Mucosa of descending colon (tissue), 3 donors: ENCODE measurements at regions not wholly inside any gene's neighbourhood (a gene's known extent, or its start where the extent isn't known, plus 50 kb on each side); places are given as distances from the start of the nearest gene placed in this dataset.

Experiments
- ATAC-seq: fragments of 200-7000 bp; cut with Tn5 transposase; one replicate; pipeline ENCODE4 v1.9.1; 2020; ENCODE audit warnings: mild to moderate bottlenecking, moderate library complexity
- DNase-seq, 3 donors: peaks; one replicate each; pipeline ENCODE4 v3.0.0-alpha.2; 2020
- H3K36me3 ChIP-seq: fragments of 200-600 bp; one replicate; pipeline ENCODE4 v1.8.0; 2021; ENCODE audit warnings: low read depth, mild to moderate bottlenecking
- H3K4me1 ChIP-seq: fragments of 200-600 bp; one replicate; pipeline ENCODE4 v1.8.0; 2021; ENCODE audit warnings: low read depth, mild to moderate bottlenecking
- H3K4me3 ChIP-seq: fragments of 200-600 bp; one replicate; pipeline ENCODE4 v1.8.0; 2021; ENCODE audit warnings: mild to moderate bottlenecking
- H3K9me3 ChIP-seq: fragments of 200-600 bp; one replicate; pipeline ENCODE4 v1.8.0; 2021; ENCODE audit warnings: mild to moderate bottlenecking
- intact Hi-C, 2 donors: fragments of 100-400 bp; cut with DNase I in 1 of 2; cut with micrococcal nuclease in 1 of 2; formaldehyde crosslinking; loops; one replicate each; pipeline versions ENCODE4 v1.11.0 to v1.11.1; 2022; cut with DNase I, micrococcal nuclease
- TF ChIP-seq, protein P1 (sequence below): fragments of 200-600 bp; IDR thresholded peaks from one replicate; pipeline ENCODE4 v1.8.0; 2022; ENCODE audit warnings: antibody characterized with exemption, mild to moderate bottlenecking
- donor health status: DM: no; HTN: no; CAD: no; lungs with moderate emphysema.
- donor health status: DM: no; HTN: no; CAD: no.
- donor health status: DM: no; HTN: yes; CAD: no.

DNA sequence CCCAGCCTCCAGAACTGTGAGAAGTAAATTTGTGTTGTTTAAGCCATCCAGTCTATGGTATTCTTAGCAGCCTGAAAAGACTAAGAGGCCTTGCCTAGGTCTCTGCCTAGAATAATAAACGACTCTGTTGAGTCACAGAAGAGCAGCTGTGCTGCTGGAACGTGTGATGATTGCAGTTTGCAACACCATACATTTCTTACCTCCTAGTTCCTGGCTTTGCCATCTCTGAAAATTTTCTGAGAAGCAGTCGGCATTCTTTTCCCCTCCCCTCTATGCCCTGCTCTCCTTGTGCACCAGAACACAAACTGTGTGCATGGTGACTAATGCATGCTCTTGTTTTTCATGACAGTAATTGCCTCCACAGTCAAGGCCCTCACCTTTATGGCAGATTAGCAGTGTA, 301.3 kb downstream of the IL20RB start:
- TF ChIP-seq, protein P1, sequence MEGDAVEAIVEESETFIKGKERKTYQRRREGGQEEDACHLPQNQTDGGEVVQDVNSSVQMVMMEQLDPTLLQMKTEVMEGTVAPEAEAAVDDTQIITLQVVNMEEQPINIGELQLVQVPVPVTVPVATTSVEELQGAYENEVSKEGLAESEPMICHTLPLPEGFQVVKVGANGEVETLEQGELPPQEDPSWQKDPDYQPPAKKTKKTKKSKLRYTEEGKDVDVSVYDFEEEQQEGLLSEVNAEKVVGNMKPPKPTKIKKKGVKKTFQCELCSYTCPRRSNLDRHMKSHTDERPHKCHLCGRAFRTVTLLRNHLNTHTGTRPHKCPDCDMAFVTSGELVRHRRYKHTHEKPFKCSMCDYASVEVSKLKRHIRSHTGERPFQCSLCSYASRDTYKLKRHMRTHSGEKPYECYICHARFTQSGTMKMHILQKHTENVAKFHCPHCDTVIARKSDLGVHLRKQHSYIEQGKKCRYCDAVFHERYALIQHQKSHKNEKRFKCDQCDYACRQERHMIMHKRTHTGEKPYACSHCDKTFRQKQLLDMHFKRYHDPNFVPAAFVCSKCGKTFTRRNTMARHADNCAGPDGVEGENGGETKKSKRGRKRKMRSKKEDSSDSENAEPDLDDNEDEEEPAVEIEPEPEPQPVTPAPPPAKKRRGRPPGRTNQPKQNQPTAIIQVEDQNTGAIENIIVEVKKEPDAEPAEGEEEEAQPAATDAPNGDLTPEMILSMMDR = no peak
- DNase-seq = no peak
- intact Hi-C loops = no loop called here
- no peaks in the 10 kb centered on the region for H3K4me1 ChIP-seq
- H3K36me3 ChIP-seq = no peaks in the 10 kb centered on the region
- H3K9me3 ChIP-seq = no peaks in the 10 kb centered on the region
- H3K4me3 ChIP-seq = no peak overlapping the region
- no peak for ATAC-seq

DNA sequence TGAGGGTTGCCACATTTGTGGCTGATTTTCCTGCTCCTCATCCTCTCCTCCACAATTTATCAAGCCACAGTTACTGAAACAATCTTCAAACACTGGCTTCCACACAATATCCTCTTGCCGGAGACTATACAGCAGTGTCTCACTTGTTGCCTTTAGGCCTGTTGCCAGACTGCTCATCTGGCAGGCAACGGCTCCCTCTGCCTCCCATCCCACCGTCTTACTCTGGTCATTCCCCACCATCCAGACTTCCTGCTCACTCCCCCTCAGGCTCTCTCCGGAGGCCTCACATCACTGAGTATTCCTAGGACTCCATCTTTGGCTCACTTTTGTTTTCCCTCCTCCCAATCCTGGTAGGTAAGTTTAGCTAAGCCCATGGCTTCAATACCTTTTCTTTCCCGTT, 301.9 kb downstream of the IL20RB start:
- H3K36me3 ChIP-seq = no peaks in the 10 kb centered on the region
- H3K9me3 ChIP-seq = no peaks in the 10 kb centered on the region
- intact Hi-C loops = no loop called here
- TF ChIP-seq, protein P1 = no peak
- DNase-seq = no peak
- H3K4me1 ChIP-seq = no peaks in the 10 kb centered on the region
- ATAC-seq = no peak
- H3K4me3 ChIP-seq = no peak overlapping the region

DNA sequence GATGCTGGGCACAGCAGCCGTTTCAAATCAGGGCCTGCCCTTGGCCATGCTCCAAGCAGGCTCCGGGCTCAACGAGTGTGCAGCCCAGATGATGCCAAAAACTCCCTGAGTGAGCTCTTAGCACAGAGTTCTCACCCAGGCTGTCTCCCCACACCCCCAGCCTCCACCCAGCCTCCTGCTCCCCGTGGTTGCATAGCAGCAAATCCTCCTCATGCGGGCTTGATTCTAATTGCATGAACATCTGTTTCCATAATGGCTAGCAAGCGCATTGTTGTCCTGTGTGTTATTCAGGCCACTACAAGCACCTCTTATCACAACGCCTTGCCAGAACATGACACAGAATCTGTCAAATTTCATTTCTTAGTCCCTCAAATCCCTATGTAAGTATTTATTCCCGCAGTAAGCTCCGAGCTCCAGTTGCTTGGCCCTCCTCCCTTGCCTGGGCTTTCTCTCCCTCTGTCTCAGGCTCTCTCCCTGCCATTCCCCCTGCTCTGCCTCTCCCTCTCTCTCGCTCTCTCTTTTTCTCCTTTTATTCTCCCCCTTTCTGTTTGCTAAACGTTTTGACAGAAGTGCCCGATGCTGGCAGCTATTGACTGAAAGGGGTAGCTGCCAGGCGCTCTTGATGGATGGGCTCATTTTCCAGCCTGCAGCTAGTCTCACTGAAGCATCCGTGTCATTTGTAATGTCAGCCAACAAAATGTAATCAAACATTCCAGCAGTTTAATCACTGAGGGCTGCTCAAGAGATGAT, 306.5 kb downstream of the IL20RB start:
- Histone ChIP-seq H3K36me3 (no peaks in the 10 kb centered on the region), H3K9me3 (no peaks in the 10 kb centered on the region), H3K4me3 (no peak overlapping the region), H3K4me1 (no peaks in the 10 kb centered on the region)
- TF ChIP-seq, protein P1 = no peak
- peak; percentile 7 to 47 (median 24) for DNase-seq
- peak; percentile 17 for ATAC-seq
- intact Hi-C loops = no loop called here

DNA sequence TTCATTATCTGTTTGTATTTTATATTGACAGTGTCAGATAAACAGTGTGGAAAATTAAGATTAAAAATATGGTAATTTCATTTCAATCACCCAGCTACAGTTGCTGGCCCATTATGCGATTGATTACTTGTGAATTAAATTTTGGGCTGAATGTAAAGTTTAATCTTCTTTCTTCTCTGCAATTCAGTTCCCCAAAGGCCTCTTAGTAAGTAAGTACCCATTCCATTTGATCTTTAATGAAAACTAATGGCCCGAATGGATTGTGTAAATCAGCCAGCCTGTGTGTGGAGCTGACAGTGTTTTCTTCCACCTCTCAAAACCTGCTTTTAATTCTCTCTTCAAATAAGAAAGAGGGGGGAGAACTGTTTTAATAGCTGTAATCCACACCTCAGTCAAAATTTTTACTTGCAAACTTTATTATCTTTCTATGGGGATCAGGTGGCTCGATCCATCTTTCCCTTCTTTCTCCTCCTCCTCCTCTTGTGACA, 307.1 kb downstream of the IL20RB start:
- no peak for DNase-seq
- TF ChIP-seq, protein P1 = no peak
- intact Hi-C loops = no loop called here

GRCh38 chr3:137282871-137283270, 325.1 kb downstream of the IL20RB start:
- no peaks in the 10 kb centered on the region for H3K9me3 ChIP-seq

More for the DNA sequence above, 307.1 kb downstream of the IL20RB start:
- Histone ChIP-seq H3K4me3 (no peak overlapping the region), H3K36me3 (no peaks in the 10 kb centered on the region), H3K4me1 (no peaks in the 10 kb centered on the region), H3K9me3 (no peaks in the 10 kb centered on the region)
- ATAC-seq = no peak

More at GRCh38 chr3:137282871-137283270, 325.1 kb downstream of the IL20RB start:
- DNase-seq (no peak), ATAC-seq (no peak)
- intact Hi-C loops = no loop called here
- Histone ChIP-seq H3K36me3 (no peaks in the 10 kb centered on the region), H3K4me3 (no peak overlapping the region), H3K4me1 (no peaks in the 10 kb centered on the region)
- TF ChIP-seq, protein P1 = no peak
